SU-DHL-6 (cell line): ENCODE measurements at regions not wholly inside any gene's neighbourhood (a gene's known extent, or its start where the extent isn't known, plus 50 kb on each side); places are given as distances from the start of the nearest gene placed in this dataset.

Experiments used
- H2AFZ ChIP-seq: fragments of 200-600 bp; sonication (generic); 2 replicates; pipeline ENCODE4 v1.6.1; 2014; ENCODE audit warnings: low read depth, mild to moderate bottlenecking, moderate library complexity, mixed read lengths, antibody characterized with exemption, low read length; ENCODE audit not compliant: severe bottlenecking
- H3F3A ChIP-seq: fragments of 200-600 bp; shearing (Covaris generic); 2 replicates; pipeline ENCODE4 v1.6.0; 2016; ENCODE audit warnings: antibody characterized with exemption, mild to moderate bottlenecking; ENCODE audit not compliant: insufficient read depth
- H3K27ac ChIP-seq: fragments of 200-600 bp; sonication (generic); 2 replicates; pipeline ENCODE4 v1.5.1; 2016; ENCODE audit warnings: low read depth, mild to moderate bottlenecking, low read length, moderate library complexity, mixed read lengths
- H3K27me3 ChIP-seq: fragments of 200-600 bp; sonication (generic), shearing (Covaris generic); 2 replicates; pipeline ENCODE4 v1.6.0; 2014; ENCODE audit warnings: mild to moderate bottlenecking, low read length
- H3K36me3 ChIP-seq: fragments of 200-600 bp; sonication (generic); 2 replicates; pipeline ENCODE4 v1.6.1; 2014; ENCODE audit warnings: mild to moderate bottlenecking, low read length, mixed read lengths
- H3K4me2 ChIP-seq: fragments of 300-600, 200-600 bp; shearing (Covaris generic), sonication (generic); 2 replicates; pipeline ENCODE4 v1.6.0; 2014; ENCODE audit warnings: low read length, low read depth, mild to moderate bottlenecking; ENCODE audit not compliant: poor library complexity, severe bottlenecking
- H3K4me3 ChIP-seq: fragments of 200-600 bp; sonication (generic); 2 replicates; pipeline ENCODE4 v1.5.1; 2014; ENCODE audit warnings: antibody characterized with exemption, low read length, mild to moderate bottlenecking, mixed read lengths; ENCODE audit not compliant: insufficient read depth, poor library complexity, severe bottlenecking
- H3K79me2 ChIP-seq: fragments of 200-600 bp; sonication (generic); 2 replicates; pipeline ENCODE4 v1.6.1; 2014; ENCODE audit warnings: mild to moderate bottlenecking, low read length, moderate library complexity; ENCODE audit not compliant: insufficient read depth
- H3K9ac ChIP-seq: fragments of 200-600 bp; sonication (generic); 2 replicates; pipeline ENCODE4 v1.7.0; 2014; ENCODE audit warnings: mild to moderate bottlenecking, low read length
- H3K9me2 ChIP-seq: fragments of 200-600 bp; sonication (generic); replicated peaks from 2 replicates; pipeline ENCODE4 v1.6.1; 2014; ENCODE audit warnings: low read length; ENCODE audit not compliant: insufficient read depth
- H3K9me3 ChIP-seq: fragments of 200-600 bp; sonication (generic); 2 replicates; pipeline ENCODE4 v1.6.1; 2014; ENCODE audit warnings: low read length, mixed read lengths; ENCODE audit not compliant: insufficient read depth
- H4K20me1 ChIP-seq: fragments of 200-600 bp; sonication (generic); 2 replicates; pipeline ENCODE4 v1.6.1; 2014; ENCODE audit warnings: low read depth, mild to moderate bottlenecking, antibody characterized with exemption, low read length, moderate library complexity, mixed read lengths
- EZH2phosphoT487 ChIP-seq: fragments of 200-600 bp; sonication (generic), shearing (Covaris generic); conservative IDR thresholded peaks from 2 replicates; pipeline ENCODE4 v1.6.1; 2018; ENCODE audit warnings: mild to moderate bottlenecking, antibody characterized with exemption, low read length, moderate library complexity, mixed read lengths
- TF ChIP-seq, protein P1 (sequence below): fragments of 200-600 bp; sonication (generic); IDR thresholded peaks from one replicate; pipeline ENCODE4 v1.5.1; 2017; ENCODE audit warnings: antibody characterized with exemption, mild to moderate bottlenecking, low read length, moderate library complexity; ENCODE audit not compliant: insufficient read depth, poor library complexity, severe bottlenecking

GRCh38 chr2:175567435-175568061 lies 386.0 kb upstream of the ATP5MC3 start:
- Histone ChIP-seq H3K9me2 (no peaks in the 10 kb centered on the region), H3F3A (no peaks in the 10 kb centered on the region), H3K4me2 (no peak overlapping the region), H2AFZ (no peak overlapping the region), H3K27me3 (no peaks in the 10 kb centered on the region), H3K9me3 (no peaks in the 10 kb centered on the region), H3K9ac (no peak overlapping the region), H3K79me2 (no peaks in the 10 kb centered on the region), H3K27ac (no peak overlapping the region), H3K36me3 (no peaks in the 10 kb centered on the region), H4K20me1 (no peaks in the 10 kb centered on the region), H3K4me3 (no peak overlapping the region)
- no peak for TF ChIP-seq EZH2phosphoT487
- TF ChIP-seq, protein P1, sequence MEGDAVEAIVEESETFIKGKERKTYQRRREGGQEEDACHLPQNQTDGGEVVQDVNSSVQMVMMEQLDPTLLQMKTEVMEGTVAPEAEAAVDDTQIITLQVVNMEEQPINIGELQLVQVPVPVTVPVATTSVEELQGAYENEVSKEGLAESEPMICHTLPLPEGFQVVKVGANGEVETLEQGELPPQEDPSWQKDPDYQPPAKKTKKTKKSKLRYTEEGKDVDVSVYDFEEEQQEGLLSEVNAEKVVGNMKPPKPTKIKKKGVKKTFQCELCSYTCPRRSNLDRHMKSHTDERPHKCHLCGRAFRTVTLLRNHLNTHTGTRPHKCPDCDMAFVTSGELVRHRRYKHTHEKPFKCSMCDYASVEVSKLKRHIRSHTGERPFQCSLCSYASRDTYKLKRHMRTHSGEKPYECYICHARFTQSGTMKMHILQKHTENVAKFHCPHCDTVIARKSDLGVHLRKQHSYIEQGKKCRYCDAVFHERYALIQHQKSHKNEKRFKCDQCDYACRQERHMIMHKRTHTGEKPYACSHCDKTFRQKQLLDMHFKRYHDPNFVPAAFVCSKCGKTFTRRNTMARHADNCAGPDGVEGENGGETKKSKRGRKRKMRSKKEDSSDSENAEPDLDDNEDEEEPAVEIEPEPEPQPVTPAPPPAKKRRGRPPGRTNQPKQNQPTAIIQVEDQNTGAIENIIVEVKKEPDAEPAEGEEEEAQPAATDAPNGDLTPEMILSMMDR, result no peak

GRCh38 chr2:175560521-175561169 lies 379.1 kb upstream of the ATP5MC3 start:
- no peak overlapping the region for H3K27ac ChIP-seq
- no peak overlapping the region for H3K9ac ChIP-seq
- H3K4me2 ChIP-seq, result no peak overlapping the region
- H3K9me2 ChIP-seq, result no peaks in the 10 kb centered on the region
- no peak overlapping the region for H3K4me3 ChIP-seq
- H3K9me3 ChIP-seq, result no peaks in the 10 kb centered on the region
- no peak overlapping the region for H2AFZ ChIP-seq
- no peaks in the 10 kb centered on the region for H3K36me3 ChIP-seq
- no peaks in the 10 kb centered on the region for H3F3A ChIP-seq
- no peaks in the 10 kb centered on the region for H3K27me3 ChIP-seq
- H3K79me2 ChIP-seq, result no peaks in the 10 kb centered on the region
- no peak for TF ChIP-seq EZH2phosphoT487
- TF ChIP-seq, protein P1, result no peak
- H4K20me1 ChIP-seq, result no peaks in the 10 kb centered on the region

DNA sequence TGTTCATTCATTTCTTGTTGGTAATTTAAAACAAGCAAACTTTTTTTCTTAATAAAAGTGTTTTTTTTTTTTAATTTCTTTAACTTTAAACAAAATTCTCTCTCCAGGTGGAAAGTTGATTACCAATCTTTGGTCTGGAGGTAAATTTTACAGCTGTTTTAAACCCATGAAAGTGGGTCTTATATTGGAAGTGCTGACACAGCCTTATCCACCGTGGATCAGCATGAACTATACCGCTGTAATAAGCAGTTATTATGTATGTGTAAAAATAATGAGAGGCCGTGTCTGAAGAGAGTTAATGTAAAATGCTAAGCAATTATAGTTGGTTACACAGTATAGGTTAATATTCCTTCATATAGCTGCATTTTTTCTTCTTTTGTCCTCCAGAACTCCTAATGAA lies 378.1 kb upstream of the ATP5MC3 start:
- Histone ChIP-seq H4K20me1 (no peaks in the 10 kb centered on the region), H3K4me2 (no peak overlapping the region), H3K9me3 (no peaks in the 10 kb centered on the region), H3K9me2 (no peaks in the 10 kb centered on the region), H2AFZ (no peak overlapping the region), H3K27me3 (no peaks in the 10 kb centered on the region), H3K36me3 (no peaks in the 10 kb centered on the region), H3F3A (no peaks in the 10 kb centered on the region), H3K9ac (no peak overlapping the region), H3K79me2 (no peaks in the 10 kb centered on the region), H3K4me3 (no peak overlapping the region), H3K27ac (no peak overlapping the region)
- TF ChIP-seq, protein P1, result no peak
- TF ChIP-seq EZH2phosphoT487, result no peak
